Activated CD4-positive, alpha-beta T cell treated with anti-CD3 and anti-CD28 coated beads, Interleukin-2, Interleukin-6, amounts not matched to agents 100 ng/mL and 50 ng/mL, durations not matched to agents 16 hours and 8 hours (primary cell): ENCODE measurements at regions not wholly inside any gene's neighbourhood (a gene's known extent, or its start where the extent isn't known, plus 50 kb on each side); places are given as distances from the start of the nearest gene placed in this dataset.
A peak's percentile ranks its signal among the peaks of the same experiment; 100 is the strongest.

Experiments used
- DNase-seq: peaks from one replicate; pipeline ENCODE4 v3.0.0-alpha.2; 2020

GRCh38 chr10:1968257-1969033 is 231.1 kb upstream of the ADARB2 start:
- no peak for DNase-seq

DNA sequence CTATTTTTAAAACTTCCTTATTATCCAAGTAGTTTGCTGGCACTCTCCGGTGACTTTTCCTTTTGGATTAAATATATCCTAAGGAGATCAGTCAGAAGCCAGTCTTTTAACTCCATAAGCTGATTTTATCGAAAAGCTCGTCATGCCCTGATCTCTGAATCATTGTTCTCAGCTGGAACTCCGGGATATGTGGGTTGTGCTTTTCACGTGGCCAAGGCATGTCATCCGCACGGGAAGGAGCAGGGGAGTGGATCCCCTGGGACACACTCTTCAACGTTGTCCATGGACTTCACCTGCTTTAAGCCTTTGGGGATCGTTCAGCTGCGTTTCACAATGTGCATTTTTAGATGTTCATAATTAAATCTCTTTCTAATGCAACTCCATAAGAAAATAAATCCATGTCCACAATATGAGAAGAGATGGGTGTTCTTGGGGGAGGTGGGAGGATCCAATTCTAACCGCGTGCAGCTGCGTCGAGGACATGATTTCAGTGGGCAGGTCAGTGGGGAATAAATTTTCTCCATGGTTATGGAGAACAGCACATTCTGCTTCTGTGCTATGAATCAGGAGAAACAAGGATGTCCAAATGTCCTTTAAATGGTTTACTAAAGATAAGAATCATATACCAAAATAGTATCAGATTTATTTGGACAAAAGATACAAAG is 229.5 kb upstream of the ADARB2 start:
- DNase-seq = no peak

DNA sequence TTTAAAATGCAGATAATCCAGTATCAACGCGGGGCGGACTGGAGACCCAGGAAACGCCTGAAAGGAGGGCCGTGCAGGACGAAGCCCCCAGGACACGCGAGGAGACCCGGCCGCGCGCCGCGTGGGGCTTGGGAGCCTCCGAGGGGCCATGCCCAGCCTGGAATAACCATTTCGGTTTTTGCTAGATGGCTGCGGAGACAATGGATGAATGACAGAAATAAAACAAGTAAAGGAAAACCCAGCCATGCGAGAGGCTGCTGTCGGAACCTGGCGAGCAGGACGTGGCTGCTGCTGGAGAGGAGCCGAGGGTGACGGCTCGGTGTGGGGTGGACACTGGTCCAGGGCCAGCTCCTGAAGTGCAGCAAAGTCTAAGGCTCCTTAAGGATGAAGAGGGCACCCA is 227.2 kb upstream of the ADARB2 start:
- no peak for DNase-seq

GRCh38 chr10:1963341-1963740 is 226.0 kb upstream of the ADARB2 start:
- DNase-seq = no peak

- DNase-seq = no peak
These were observed 224.7 kb upstream of the ADARB2 start for GRCh38 chr10:1961989-1962388.

- no peak for DNase-seq
These were observed 223.7 kb upstream of the ADARB2 start for GRCh38 chr10:1960982-1961381.

DNA sequence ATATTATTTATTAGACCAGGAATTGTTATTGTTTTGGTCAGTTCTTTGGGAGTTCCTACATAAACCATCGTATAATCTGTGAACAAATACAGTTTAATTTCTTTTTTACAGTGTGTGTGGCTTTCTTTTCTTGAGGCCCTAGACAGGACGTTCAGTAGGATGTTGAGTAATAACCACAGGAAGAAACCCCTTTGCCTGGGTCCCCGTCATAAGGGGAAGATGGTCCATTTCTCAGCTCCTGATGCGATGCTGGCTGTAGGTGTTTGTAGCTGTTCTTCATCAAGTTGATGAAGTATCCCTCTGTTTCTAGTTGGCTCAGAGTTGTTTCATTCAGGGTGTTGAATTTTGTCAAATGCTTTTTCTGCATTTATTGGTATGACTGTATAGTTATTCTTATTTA is 219.7 kb upstream of the ADARB2 start:
- no peak for DNase-seq

GRCh38 chr10:1954300-1954699 is 217.0 kb upstream of the ADARB2 start:
- DNase-seq = no peak

DNA sequence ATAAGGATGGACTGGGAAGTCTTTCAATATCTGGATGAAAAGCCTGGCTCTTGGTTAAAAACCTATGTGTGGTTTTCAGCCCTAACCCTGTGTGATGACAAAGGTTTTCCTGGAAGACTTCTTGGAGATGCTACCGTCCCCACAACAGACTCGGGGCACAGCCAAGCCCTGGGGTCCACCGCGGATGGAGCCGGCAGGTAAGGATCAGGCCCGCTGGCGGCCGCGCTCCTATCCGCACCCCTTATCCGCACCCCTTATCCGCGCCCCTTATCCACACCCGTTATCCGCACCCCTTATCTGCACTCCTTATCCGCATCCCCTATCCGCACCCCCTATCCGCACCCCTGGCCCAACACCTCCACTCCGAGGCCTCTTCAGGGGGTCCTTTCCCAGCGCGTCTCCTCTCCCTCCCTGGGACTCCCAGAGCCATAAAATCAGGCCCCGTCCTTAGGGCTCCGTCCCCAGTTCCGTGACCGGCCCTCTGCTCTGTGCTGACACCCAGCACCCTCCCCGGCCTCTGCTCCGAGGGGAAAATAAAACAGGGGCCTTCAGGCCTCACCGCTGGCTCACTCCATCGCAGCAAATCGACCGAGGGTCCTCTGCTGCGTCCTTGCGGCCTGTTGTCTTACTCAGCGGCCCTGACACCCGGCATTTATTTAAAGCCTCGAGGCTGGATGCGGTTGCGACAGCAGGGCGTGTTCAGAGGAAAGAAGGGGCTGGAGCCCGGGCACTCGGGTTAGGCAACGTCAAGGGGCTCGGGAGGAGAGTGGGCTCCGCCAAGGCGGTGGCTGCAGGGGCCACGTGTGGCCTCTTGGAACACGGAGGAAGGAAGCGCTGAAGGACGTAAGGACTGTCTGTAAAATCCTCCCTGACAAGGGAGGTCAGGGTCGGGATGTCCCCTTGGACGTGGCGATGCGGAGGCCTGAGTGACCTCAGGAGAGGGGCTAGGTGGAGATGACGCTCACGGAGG is 215.1 kb upstream of the ADARB2 start:
- DNase-seq = no peak

GRCh38 chr10:1950803-1951495 is 213.6 kb upstream of the ADARB2 start:
- no peak for DNase-seq

- DNase-seq = no peak
These were observed 210.2 kb upstream of the ADARB2 start for GRCh38 chr10:1947464-1948003.

DNA sequence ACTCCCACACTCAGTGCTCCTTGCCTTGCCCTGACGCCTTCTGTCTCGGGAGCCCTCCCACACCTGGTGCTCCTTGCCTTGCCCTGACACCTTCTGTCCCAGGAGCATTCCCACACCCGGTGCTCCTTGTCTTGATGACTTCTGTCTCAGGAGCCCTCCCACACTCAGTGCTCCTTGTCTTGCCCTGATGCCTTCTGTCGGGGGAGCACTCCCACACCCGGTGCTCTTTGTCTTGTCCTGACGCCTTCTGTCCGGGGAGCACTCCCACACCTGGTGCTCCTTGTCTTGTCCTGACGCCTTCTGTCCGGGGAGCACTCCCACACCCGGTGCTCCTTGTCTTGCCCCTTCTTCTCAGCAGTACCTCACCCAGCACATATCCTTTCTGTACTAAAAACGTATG is 207.2 kb upstream of the ADARB2 start:
- DNase-seq = no peak

DNA sequence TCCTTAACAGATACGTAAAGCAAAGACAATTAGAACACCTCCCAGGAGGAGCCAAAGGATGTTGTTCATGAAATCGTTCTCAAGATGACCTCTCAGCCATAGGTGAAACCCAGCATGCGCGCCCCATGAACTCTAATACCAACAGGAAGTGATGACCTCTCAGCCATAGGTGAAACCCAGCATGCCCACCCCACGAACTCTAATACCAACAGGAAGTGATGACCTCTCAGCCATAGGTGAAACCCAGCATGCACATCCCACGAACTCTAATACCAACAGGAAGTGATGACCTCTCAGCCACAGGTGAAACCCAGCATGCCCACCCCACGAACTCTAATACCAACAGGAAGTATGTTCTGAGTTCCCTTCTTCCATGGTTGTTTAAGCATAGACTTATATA is 205.2 kb upstream of the ADARB2 start:
- no peak for DNase-seq

GRCh38 chr10:1939016-1939415 is 201.7 kb upstream of the ADARB2 start:
- no peak for DNase-seq

DNA sequence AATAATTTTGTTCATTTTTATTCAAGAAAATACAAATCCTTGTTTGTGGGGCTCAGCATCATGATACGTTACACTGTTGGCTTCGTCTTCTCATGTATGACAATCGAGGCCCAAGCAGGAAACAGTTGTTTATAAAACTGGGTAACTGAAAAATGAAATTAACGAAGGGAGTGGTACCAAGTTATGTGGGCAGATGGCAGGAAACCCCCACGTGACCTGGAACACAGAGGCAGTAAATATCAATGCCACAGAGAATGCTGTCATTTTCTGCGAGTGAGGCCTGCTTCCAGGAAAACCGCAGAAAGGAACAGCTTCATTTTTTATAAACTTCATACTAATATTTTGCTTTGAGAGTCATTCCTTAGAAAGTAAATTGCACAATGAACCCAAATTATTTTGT is 201.0 kb upstream of the ADARB2 start:
- peak; percentile 16 for DNase-seq

GRCh38 chr10:1935912-1936311 is 198.6 kb upstream of the ADARB2 start:
- no peak for DNase-seq

DNA sequence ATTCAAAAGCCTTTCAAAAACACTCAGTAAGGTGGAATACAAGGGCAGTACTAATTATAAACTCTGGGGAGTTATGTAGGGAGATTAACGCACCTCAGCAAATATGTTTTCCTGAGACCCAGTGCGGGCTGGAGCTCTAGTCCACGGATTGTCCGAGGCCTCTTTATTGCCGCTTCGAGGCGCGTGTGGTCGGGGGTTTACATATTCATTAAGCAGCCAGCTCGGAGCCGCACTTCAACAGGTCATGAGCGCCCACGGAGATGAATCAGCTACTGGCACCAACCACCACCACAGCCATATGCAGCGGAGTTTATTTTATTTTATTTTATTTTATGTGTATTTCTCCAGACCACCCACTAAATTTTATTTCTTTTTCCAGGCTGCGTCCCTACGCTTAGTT is 195.9 kb upstream of the ADARB2 start:
- DNase-seq = no peak

DNA sequence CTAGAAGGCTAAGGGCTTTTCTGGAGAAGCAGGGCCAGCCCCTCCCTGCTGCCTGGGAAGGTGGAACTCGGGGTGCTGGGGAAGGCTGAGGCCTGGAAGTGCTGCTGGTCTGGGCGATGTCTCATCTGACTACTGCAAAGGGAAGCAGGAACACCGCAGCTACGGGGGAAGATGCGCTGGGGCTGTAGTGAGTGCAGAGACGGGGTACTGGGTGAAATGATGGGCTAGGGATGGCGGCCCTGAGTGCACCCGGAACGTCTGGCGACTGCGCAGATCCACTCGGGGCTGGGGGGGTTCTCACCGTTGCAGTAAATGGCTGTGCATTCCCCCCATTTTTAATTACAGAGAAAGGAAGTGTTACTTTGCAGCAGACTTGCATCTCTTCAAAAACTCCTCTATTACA is 195.4 kb upstream of the ADARB2 start:
- no peak for DNase-seq

- no peak for DNase-seq
These were observed 191.3 kb upstream of the ADARB2 start for GRCh38 chr10:1928606-1929005.

- DNase-seq = no peak
These were observed 186.7 kb upstream of the ADARB2 start for GRCh38 chr10:1923998-1924397.

GRCh38 chr10:1923586-1923985 is 186.3 kb upstream of the ADARB2 start:
- no peak for DNase-seq

GRCh38 chr10:1920941-1921340 is 183.6 kb upstream of the ADARB2 start:
- DNase-seq = no peak

DNA sequence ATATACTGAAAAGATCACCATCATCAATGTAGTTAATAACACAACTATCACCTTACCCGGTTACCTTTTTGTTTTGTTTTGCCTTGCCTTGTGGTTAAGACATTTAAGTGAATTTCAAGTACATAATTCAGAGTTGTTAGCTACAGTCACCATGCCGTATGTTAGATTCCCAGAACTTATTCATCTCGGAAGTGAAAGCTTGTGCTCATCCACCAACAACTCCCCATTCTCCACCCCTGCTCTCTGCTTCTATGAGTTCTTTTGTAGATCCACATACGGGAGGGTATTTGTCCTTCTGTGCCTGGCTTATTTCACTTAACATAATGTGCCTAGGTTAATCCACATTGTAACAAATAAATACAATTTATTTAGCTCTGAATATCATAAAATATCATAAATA is 182.8 kb upstream of the ADARB2 start:
- no peak for DNase-seq
